Ishikawa (cell line): ENCODE measurements at regions not wholly inside any gene's neighbourhood (a gene's known extent, or its start where the extent isn't known, plus 50 kb on each side); places are given as distances from the start of the nearest gene placed in this dataset.

ENCODE experiments used
- CEBPB ChIP-seq: IDR thresholded peaks from 2 replicates; pipeline ENCODE4 v1.6.1; 2012
- CREB1 ChIP-seq: IDR thresholded peaks from 2 replicates; pipeline ENCODE4 v1.6.1; 2012; ENCODE audit warnings: low read depth
- EGR1 ChIP-seq: IDR thresholded peaks from 2 replicates; pipeline ENCODE4 v1.6.1; 2012
- EP300 ChIP-seq: IDR thresholded peaks from 2 replicates; pipeline ENCODE4 v1.6.1; 2012; ENCODE audit warnings: borderline replicate concordance
- FOXM1 ChIP-seq: IDR thresholded peaks from 2 replicates; pipeline ENCODE4 v1.6.1; 2012; ENCODE audit warnings: low read depth, borderline replicate concordance
- MAX ChIP-seq: IDR thresholded peaks from 2 replicates; pipeline ENCODE4 v1.6.1; 2012
- NFIC ChIP-seq: IDR thresholded peaks from 2 replicates; pipeline ENCODE4 v1.6.1; 2012
- RAD21 ChIP-seq: IDR thresholded peaks from 2 replicates; pipeline ENCODE4 v1.6.1; 2012; ENCODE audit warnings: low read depth
- REST ChIP-seq: IDR thresholded peaks from 2 replicates; pipeline ENCODE4 v1.6.1; 2012; ENCODE audit warnings: low read depth, mild to moderate bottlenecking
- TAF1 ChIP-seq: IDR thresholded peaks from 2 replicates; pipeline ENCODE4 v1.6.1; 2012; ENCODE audit warnings: low read depth, mild to moderate bottlenecking
- TCF12 ChIP-seq: IDR thresholded peaks from 2 replicates; pipeline ENCODE4 v1.6.1; 2012; ENCODE audit warnings: low read depth
- TEAD4 ChIP-seq: IDR thresholded peaks from 2 replicates; pipeline ENCODE4 v1.6.1; 2012
- USF1 ChIP-seq: IDR thresholded peaks from 2 replicates; pipeline ENCODE4 v1.6.1; 2012
- YY1 ChIP-seq: IDR thresholded peaks from 2 replicates; pipeline ENCODE4 v1.6.1; 2012; ENCODE audit warnings: low read depth
- ZBTB7A ChIP-seq: IDR thresholded peaks from 2 replicates; pipeline ENCODE4 v1.6.1; 2012; ENCODE audit warnings: low read depth

- TF ChIP-seq CEBPB (no peak), USF1 (no peak), MAX (no peak), TAF1 (no peak), YY1 (no peak), EGR1 (no peak), REST (no peak), ZBTB7A (no peak), RAD21 (no peak), TCF12 (no peak)
These were observed 177.1 kb upstream of the MID1 start for GRCh38 chrX:10797466-10797865.

- no peak for TF ChIP-seq EGR1
- TF ChIP-seq CEBPB: no peak
- no peak for TF ChIP-seq TCF12
- TF ChIP-seq YY1: no peak
- no peak for TF ChIP-seq RAD21
- no peak for TF ChIP-seq REST
- TF ChIP-seq EP300: no peak
- no peak for TF ChIP-seq USF1
- no peak for TF ChIP-seq FOXM1
- TF ChIP-seq CREB1: no peak
- TF ChIP-seq ZBTB7A: no peak
- no peak for TF ChIP-seq TAF1
- no peak for TF ChIP-seq TEAD4
- TF ChIP-seq MAX: no peak
- TF ChIP-seq NFIC: no peak
These were observed 177.7 kb upstream of the MID1 start for GRCh38 chrX:10798041-10798440.

GRCh38 chrX:10800796-10801195 lies 180.4 kb upstream of the MID1 start:
- no peak for TF ChIP-seq ZBTB7A
- no peak for TF ChIP-seq CREB1
- TF ChIP-seq REST: no peak
- TF ChIP-seq EP300: no peak
- TF ChIP-seq YY1: no peak
- no peak for TF ChIP-seq USF1
- no peak for TF ChIP-seq EGR1
- no peak for TF ChIP-seq TEAD4
- no peak for TF ChIP-seq NFIC
- TF ChIP-seq TAF1: no peak
- TF ChIP-seq MAX: no peak
- TF ChIP-seq CEBPB: no peak
- no peak for TF ChIP-seq RAD21
- no peak for TF ChIP-seq TCF12
- TF ChIP-seq FOXM1: no peak

GRCh38 chrX:10811111-10811510 lies 190.7 kb upstream of the MID1 start:
- TF ChIP-seq TCF12 (no peak), ZBTB7A (no peak), USF1 (no peak), YY1 (no peak), REST (no peak), NFIC (no peak)
